Left ventricle myocardium inferior (tissue), 1 donor: ENCODE measurements at regions not wholly inside any gene's neighbourhood (a gene's known extent, or its start where the extent isn't known, plus 50 kb on each side); places are given as distances from the start of the nearest gene placed in this dataset.

Source experiments
- DNase-seq: peaks from one replicate; pipeline ENCODE4 v3.0.0-alpha.2; 2020
- H3K27ac ChIP-seq: fragments of 200-600 bp; replicated peaks from 2 replicates; pipeline ENCODE4 v1.8.0; 2021
- H3K27me3 ChIP-seq: fragments of 200-600 bp; 2 replicates; pipeline ENCODE4 v1.8.0; 2021; ENCODE audit warnings: low read depth
- H3K36me3 ChIP-seq: fragments of 200-600 bp; 2 replicates; pipeline ENCODE4 v1.8.0; 2021
- H3K4me1 ChIP-seq: fragments of 200-600 bp; 2 replicates; pipeline ENCODE4 v1.8.0; 2021
- H3K4me3 ChIP-seq: fragments of 200-600 bp; 2 replicates; pipeline ENCODE4 v1.8.0; 2021; ENCODE audit warnings: mild to moderate bottlenecking, moderate library complexity
- H3K9me3 ChIP-seq: fragments of 200-600 bp; replicated peaks from 2 replicates; pipeline ENCODE4 v1.8.0; 2021
- intact Hi-C: fragments of 100-400 bp; cut with micrococcal nuclease; formaldehyde crosslinking; loops from one replicate; pipeline ENCODE4 v1.11.0; 2022
- TF ChIP-seq, protein P1 (sequence below): fragments of 200-600 bp; IDR thresholded peaks from 2 replicates; pipeline ENCODE4 v1.8.0; 2021; ENCODE audit warnings: antibody characterized with exemption, mild to moderate bottlenecking, borderline replicate concordance
- donor health status: DM: no; HTN: yes; CAD: no; lungs with severe emphysema.

DNA sequence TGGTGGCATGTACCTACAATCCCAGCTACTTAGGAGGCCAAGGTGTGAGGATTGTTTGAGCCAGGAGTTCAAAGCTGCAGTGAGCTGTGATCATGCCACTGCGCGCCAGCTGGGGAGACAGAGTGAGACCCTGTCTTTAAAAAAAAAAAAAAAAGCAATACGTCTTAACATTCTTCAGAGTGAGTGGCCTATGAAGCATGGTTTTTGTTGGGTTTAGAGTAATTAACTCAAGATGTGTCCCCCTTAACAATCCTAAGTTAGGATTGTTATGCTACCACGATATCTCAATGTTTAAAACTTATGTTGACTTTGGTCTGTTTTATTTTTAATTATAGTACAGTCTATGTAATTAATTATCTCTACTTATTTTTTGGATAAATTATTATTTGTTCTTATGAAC is 156.1 kb downstream of the HIPK3 start:
- no peak overlapping the region for H3K27ac ChIP-seq
- no peak overlapping the region for H3K4me3 ChIP-seq
- DNase-seq = no peak
- peaks cover 76% of the 10 kb centered on the region for H3K27me3 ChIP-seq
- H3K36me3 ChIP-seq = no peaks in the 10 kb centered on the region
- H3K4me1 ChIP-seq = no peaks in the 10 kb centered on the region
- intact Hi-C loops = no loop called here
- TF ChIP-seq, protein P1, sequence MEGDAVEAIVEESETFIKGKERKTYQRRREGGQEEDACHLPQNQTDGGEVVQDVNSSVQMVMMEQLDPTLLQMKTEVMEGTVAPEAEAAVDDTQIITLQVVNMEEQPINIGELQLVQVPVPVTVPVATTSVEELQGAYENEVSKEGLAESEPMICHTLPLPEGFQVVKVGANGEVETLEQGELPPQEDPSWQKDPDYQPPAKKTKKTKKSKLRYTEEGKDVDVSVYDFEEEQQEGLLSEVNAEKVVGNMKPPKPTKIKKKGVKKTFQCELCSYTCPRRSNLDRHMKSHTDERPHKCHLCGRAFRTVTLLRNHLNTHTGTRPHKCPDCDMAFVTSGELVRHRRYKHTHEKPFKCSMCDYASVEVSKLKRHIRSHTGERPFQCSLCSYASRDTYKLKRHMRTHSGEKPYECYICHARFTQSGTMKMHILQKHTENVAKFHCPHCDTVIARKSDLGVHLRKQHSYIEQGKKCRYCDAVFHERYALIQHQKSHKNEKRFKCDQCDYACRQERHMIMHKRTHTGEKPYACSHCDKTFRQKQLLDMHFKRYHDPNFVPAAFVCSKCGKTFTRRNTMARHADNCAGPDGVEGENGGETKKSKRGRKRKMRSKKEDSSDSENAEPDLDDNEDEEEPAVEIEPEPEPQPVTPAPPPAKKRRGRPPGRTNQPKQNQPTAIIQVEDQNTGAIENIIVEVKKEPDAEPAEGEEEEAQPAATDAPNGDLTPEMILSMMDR = no peak
- no peaks in the 10 kb centered on the region for H3K9me3 ChIP-seq

DNA sequence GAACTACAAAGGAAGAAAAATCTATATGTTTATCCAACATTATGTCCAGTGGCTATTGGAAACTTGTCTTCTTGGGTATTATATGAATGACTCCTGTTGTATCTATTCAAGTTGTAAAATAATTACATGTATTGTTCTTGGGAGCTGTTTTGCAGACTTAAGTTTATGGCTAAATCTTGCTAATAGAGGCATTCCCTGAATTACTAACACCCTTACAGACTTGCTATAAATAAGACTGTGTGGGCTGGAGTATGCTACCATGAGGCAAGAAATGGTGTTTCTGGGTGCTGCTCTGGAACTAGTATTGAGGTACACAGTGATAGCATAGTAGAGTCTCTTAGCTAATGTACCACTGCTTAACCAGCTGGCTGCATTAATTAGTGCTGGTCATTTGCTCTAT is 155.1 kb downstream of the HIPK3 start:
- Histone ChIP-seq H3K4me1 (no peaks in the 10 kb centered on the region), H3K27ac (no peak overlapping the region), H3K36me3 (no peaks in the 10 kb centered on the region), H3K9me3 (no peaks in the 10 kb centered on the region), H3K4me3 (no peak overlapping the region), H3K27me3 (peaks cover 66% of the 10 kb centered on the region)
- TF ChIP-seq, protein P1 = no peak
- intact Hi-C loops = no loop called here
- no peak for DNase-seq

DNA sequence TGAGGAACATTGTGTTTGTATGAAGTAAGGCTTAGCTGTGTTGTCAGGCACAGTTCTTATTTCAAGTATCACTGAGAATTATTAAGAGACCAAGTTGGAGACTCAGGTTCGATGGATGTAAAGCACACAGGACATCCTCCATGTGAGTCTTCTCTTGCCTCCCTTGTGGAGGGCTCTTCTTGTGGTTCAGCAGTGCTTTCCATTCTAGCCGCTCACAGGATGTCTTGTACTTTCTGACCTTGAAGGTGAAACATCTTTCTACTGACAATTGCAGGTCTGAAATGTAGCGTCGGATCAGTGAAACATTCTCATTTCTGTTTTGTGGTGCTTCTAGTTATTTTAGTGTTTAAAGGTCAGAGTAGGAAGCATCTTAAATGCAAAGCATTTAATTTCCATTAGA is 154.6 kb downstream of the HIPK3 start:
- Histone ChIP-seq H3K4me3 (no peak overlapping the region), H3K9me3 (no peaks in the 10 kb centered on the region), H3K27ac (no peak overlapping the region), H3K27me3 (peaks cover 61% of the 10 kb centered on the region), H3K36me3 (no peaks in the 10 kb centered on the region), H3K4me1 (no peaks in the 10 kb centered on the region)
- DNase-seq = no peak
- intact Hi-C loops = no loop called here
- TF ChIP-seq, protein P1 = no peak

- intact Hi-C loops = no loop called here
- Histone ChIP-seq H3K9me3 (no peaks in the 10 kb centered on the region), H3K27me3 (peaks cover 48% of the 10 kb centered on the region), H3K27ac (no peak overlapping the region), H3K4me1 (no peaks in the 10 kb centered on the region), H3K36me3 (no peaks in the 10 kb centered on the region), H3K4me3 (no peak overlapping the region)
- TF ChIP-seq, protein P1 = no peak
- no peak for DNase-seq
These were observed 153.0 kb downstream of the HIPK3 start for GRCh38 chr11:33410086-33410765.
